ENCODE measurements at regions not wholly inside any gene's neighbourhood (a gene's known extent, or its start where the extent isn't known, plus 50 kb on each side); places are given as distances from the start of the nearest gene placed in this dataset.
A peak's percentile ranks its signal among the peaks of the same experiment; 100 is the strongest.

DNA sequence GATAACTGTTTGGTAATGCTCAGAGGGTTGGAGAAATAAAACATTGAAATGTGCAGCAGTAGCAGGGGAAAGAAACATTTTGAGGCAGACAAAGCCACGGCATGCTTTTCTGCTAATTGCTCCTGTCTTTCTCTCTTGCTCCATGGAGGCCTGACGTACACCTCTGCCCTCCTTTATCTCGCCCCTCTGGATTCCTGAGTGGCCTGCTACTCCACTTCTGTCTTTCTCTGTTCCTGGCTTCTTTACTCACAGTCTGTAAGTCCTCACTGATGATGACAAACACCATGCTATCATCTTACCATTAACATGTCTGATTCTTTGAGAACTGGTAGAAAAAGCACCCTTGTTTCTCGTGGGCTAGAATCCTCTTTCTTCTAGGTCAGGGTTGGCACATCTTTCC, 392.9 kb downstream of the MEIS1 start:
- H3K4me3 ChIP-seq (ENCODE audit: low read length), result no peak overlapping the region
- TF ChIP-seq, protein P1, sequence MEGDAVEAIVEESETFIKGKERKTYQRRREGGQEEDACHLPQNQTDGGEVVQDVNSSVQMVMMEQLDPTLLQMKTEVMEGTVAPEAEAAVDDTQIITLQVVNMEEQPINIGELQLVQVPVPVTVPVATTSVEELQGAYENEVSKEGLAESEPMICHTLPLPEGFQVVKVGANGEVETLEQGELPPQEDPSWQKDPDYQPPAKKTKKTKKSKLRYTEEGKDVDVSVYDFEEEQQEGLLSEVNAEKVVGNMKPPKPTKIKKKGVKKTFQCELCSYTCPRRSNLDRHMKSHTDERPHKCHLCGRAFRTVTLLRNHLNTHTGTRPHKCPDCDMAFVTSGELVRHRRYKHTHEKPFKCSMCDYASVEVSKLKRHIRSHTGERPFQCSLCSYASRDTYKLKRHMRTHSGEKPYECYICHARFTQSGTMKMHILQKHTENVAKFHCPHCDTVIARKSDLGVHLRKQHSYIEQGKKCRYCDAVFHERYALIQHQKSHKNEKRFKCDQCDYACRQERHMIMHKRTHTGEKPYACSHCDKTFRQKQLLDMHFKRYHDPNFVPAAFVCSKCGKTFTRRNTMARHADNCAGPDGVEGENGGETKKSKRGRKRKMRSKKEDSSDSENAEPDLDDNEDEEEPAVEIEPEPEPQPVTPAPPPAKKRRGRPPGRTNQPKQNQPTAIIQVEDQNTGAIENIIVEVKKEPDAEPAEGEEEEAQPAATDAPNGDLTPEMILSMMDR (conservative IDR thresholded peaks at IDR 0.05; ENCODE audit: low read length), result no peak
- DNase-seq (ENCODE audit: low read depth), result no peak

DNA sequence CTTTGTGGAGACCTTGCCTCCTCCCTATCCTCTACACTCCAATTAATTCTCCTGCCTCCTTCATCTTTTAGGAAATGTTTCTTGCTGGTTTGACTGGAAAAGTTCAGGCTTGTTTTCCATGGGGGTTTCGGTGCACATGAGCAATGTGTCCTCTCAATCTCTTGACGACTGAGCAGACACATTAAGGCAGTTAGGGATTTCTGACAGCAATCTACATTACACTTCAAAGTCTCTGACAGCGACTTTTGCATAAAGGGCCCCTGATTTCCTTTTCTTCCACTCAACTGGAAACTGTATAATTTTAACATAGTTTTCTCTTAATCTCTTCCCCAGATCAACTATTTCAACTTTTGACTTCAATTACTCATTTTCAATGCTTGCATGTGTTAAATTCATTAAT, 394.0 kb downstream of the MEIS1 start:
- TF ChIP-seq, protein P1 (conservative IDR thresholded peaks at IDR 0.05; ENCODE audit: low read length), result no peak
- DNase-seq (ENCODE audit: low read depth), result no peak
- no peak overlapping the region for H3K4me3 ChIP-seq (ENCODE audit: low read length)

DNA sequence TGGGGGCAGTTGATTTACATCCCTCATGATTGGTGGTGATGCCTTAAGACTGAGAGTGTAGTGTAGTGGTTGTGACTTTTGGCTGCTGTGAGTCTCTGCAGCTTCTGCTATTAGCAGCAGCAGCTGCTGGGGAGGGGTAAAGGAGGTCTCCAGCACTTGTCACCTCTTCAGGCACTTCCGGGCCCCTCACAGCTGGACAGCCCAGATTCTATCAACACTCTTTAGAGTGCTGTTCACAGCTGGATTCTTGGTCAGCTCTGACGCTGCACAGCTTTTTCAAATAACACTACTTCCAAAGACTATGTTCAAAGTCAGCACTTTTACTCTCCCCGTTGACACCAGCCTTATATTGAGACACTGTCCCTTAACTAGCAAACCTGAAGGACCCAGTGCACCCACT, 396.0 kb downstream of the MEIS1 start:
- TF ChIP-seq, protein P1 (conservative IDR thresholded peaks at IDR 0.05; ENCODE audit: low read length), result no peak
- DNase-seq (ENCODE audit: low read depth), result no peak
- no peak overlapping the region for H3K4me3 ChIP-seq (ENCODE audit: low read length)

DNA sequence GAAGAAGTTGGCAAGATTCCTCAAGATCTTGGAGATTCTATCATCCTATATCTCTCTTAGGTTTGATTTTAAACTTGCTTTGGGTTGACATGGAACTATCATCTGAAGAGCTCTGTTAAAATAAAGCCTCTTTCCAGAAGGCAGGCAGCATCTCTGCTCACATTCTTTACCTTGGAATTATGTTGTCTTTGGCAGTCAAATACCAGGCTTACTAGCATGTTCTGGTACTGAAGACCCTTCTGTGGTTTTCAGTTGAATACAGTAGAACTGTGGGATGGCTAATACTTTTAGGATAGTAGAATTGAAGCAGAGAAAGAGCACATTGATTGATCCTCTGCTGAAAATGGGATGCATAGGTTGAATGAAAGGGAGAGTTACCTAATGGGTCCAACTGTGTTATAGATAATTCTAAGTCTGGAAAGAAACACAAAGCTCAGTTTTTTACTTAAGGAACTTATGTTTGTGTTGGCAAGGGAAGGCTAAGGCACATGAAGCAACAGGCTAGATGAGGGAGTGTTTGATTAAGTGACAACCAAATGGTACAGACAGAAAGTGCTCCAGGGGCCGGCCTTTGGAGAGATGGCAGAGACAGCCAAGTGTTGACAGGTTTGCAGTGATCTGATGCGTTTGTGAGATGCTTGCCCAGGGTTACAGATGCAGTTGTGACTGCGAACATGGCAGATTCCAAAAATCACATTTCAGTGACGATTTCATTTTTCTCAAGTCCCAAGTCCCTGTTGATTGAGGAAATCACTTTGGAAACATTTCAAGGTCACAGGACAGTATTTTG, 397.9 kb downstream of the MEIS1 start:
- peak; percentile 21 for DNase-seq (ENCODE audit: low read depth)
- TF ChIP-seq, protein P1 (conservative IDR thresholded peaks at IDR 0.05; ENCODE audit: low read length), result no peak

DNA sequence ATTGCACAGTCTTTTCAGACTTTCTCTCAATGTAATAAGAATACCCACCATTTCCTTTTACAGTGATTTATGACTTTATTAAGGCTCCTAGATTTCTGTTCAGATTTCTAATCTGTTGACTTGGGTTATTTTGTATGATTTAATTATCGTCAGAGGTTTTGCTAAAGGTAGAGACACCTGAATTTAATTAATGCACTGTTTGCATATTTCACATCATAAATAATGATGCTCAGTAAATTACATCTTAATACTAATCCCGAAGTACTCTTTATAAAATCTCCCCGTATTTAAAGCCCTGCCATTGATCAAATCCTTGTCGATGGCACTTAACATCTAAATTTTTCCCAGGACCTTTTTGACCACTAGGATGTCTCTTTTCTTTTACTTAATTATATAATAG, 399.9 kb downstream of the MEIS1 start:
- no peak for DNase-seq (ENCODE audit: low read depth)
- no peak overlapping the region for H3K4me3 ChIP-seq (ENCODE audit: low read length)
- TF ChIP-seq, protein P1 (conservative IDR thresholded peaks at IDR 0.05; ENCODE audit: low read length), result no peak

More for the DNA sequence above, 397.9 kb downstream of the MEIS1 start:
- H3K4me3 ChIP-seq (ENCODE audit: low read length), result no peak overlapping the region

DNA sequence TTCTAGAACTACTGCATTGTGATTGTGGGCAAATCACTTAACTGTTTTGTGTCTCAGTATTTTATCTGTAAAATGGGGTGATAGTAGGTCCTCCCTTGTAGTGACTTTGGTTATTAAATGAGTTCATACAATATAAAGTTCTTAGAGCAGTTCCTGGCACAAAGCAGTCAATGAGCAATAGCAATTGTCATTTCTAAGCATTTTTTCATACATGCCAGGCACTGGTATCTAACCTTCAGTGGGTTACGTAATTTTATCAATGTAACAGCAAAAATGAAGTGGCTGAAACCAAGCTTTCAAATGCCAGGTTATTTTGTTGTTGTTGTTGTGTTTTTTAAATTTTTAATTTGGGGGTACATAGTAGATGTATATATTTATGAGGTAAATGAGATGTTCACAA, 401.9 kb downstream of the MEIS1 start:
- DNase-seq (ENCODE audit: low read depth), result peak; percentile 48
- no peak overlapping the region for H3K4me3 ChIP-seq (ENCODE audit: low read length)
- TF ChIP-seq, protein P1 (conservative IDR thresholded peaks at IDR 0.05; ENCODE audit: low read length), result no peak

Data from AG10803 (cell line).